Gastrocnemius medialis (tissue), 4 donors: ENCODE measurements at regions not wholly inside any gene's neighbourhood (a gene's known extent, or its start where the extent isn't known, plus 50 kb on each side); places are given as distances from the start of the nearest gene placed in this dataset.
"Not testable (repeated sequence)": the region's sequence is repeated elsewhere in the genome, so short reads cannot be mapped to it uniquely, and the experiment has no call there.

Experiments used
- ATAC-seq, 2 donors: fragments of 150-250 bp; one replicate each; pipeline ENCODE4 v1.9.1; 2016
- DNase-seq, 2 donors: peaks; one replicate each; pipeline ENCODE4 v3.0.0-alpha.2; 2019
- H3K27ac ChIP-seq, 4 donors: fragments of 200-600 bp; sonication (generic); 1 replicate in 1 of 4; 2 replicates in 3 of 4; pipeline ENCODE4 v1.5.1; 2016 to 2018; ENCODE audit warnings: mild to moderate bottlenecking in 2 of 4, moderate library complexity in 1 of 4
- H3K27me3 ChIP-seq, 3 donors: fragments of 200-600 bp; sonication (generic) in 2 of 3; 1 replicate in 1 of 3; 2 replicates in 2 of 3; pipeline versions ENCODE4 v1.5.1 to v1.6.0; 2016 to 2019; ENCODE audit warnings: mild to moderate bottlenecking in 1 of 3, moderate library complexity in 1 of 3
- H3K36me3 ChIP-seq, 2 donors: fragments of 200-600 bp; sonication (generic) in 1 of 2; one replicate each; pipeline ENCODE4 v1.5.1; 2017 to 2018
- H3K4me1 ChIP-seq, 2 donors: fragments of 200-600 bp; sonication (generic) in 1 of 2; one replicate each; pipeline ENCODE4 v1.5.1; 2016 to 2017; ENCODE audit warnings: mild to moderate bottlenecking in 2 of 2
- H3K4me3 ChIP-seq, 4 donors: fragments of 200-600 bp; sonication (generic) in 3 of 4; 1 replicate in 1 of 4; 2 replicates in 3 of 4; pipeline ENCODE4 v1.5.1; 2016 to 2019; ENCODE audit warnings: mild to moderate bottlenecking in 2 of 4
- H3K9me3 ChIP-seq, 3 donors: fragments of 200-600 bp; sonication (generic) in 2 of 3; 1 replicate in 1 of 3; 2 replicates in 2 of 3; pipeline ENCODE4 v1.5.1; 2016 to 2019
- CTCF ChIP-seq, 5 experiments: fragments of 450-650 bp in 3 of 5; fragments of 200-600 bp in 2 of 5; sonication (generic) in 2 of 5; IDR thresholded peaks in 4 of 5; conservative IDR thresholded peaks in 1 of 5; 1 replicate in 4 of 5; 2 replicates in 1 of 5; pipeline ENCODE4 v1.5.1; 2016 to 2019; ENCODE audit warnings: antibody characterized with exemption in 5 of 5, mild to moderate bottlenecking in 3 of 5, moderate library complexity in 3 of 5
- POLR2A ChIP-seq, 2 donors: fragments of 450-650 bp; IDR thresholded peaks; one replicate each; pipeline ENCODE4 v1.6.1; 2017; ENCODE audit warnings: antibody characterized with exemption in 2 of 2, mild to moderate bottlenecking in 2 of 2, moderate library complexity in 2 of 2
- in situ Hi-C, 4 donors: fragments of 200-750 bp; cut with MboI; loops; one replicate each; pipeline versions ENCODE4 v1.15.0 to v1.8.0; 2017; ENCODE audit warnings: low sequenced_read_pairs in 4 of 4
- intact Hi-C: fragments of 100-400 bp; cut with DNase I; formaldehyde crosslinking; loops from one replicate; pipeline ENCODE4 v1.15.1; 2023; ENCODE audit warnings: low total_unique reads

- in situ Hi-C loops (no loop called here), intact Hi-C loops (no loop called here)
- no peak for ATAC-seq
- Histone ChIP-seq H3K27me3 (no peaks in the 10 kb centered on the region), H3K27ac (no peak overlapping the region), H3K9me3 (no peaks in the 10 kb centered on the region), H3K4me3 (no peak overlapping the region), H3K4me1 (no peaks in the 10 kb centered on the region), H3K36me3 (no peaks in the 10 kb centered on the region)
- no peak for DNase-seq
- no peak for TF ChIP-seq CTCF (IDR thresholded peaks at IDR 0.05 in 4 of 5, conservative IDR thresholded peaks at IDR 0.05 in 1 of 5)
- TF ChIP-seq POLR2A (IDR thresholded peaks at IDR 0.05), result no peak
These were observed 118.4 kb downstream of the SHANK2 start for GRCh38 chr11:71133946-71134345.

- in situ Hi-C loops (no loop called here), intact Hi-C loops (no loop called here)
- ATAC-seq (no peak), DNase-seq (no peak)
- no peaks in the 10 kb centered on the region for H3K36me3 ChIP-seq
- no peak overlapping the region for H3K4me3 ChIP-seq
- no peaks in the 10 kb centered on the region for H3K9me3 ChIP-seq
- TF ChIP-seq POLR2A (IDR thresholded peaks at IDR 0.05) (no peak), CTCF (IDR thresholded peaks at IDR 0.05 in 4 of 5, conservative IDR thresholded peaks at IDR 0.05 in 1 of 5) (no peak)
- no peaks in the 10 kb centered on the region for H3K4me1 ChIP-seq
- no peaks in the 10 kb centered on the region for H3K27me3 ChIP-seq
- H3K27ac ChIP-seq, result no peak overlapping the region
These were observed 120.5 kb downstream of the SHANK2 start for GRCh38 chr11:71131861-71132260.

GRCh38 chr11:71130106-71130505 is 122.3 kb downstream of the SHANK2 start:
- Histone ChIP-seq H3K4me1 (no peaks in the 10 kb centered on the region), H3K9me3 (no peaks in the 10 kb centered on the region), H3K36me3 (no peaks in the 10 kb centered on the region), H3K27me3 (no peaks in the 10 kb centered on the region), H3K4me3 (no peak overlapping the region), H3K27ac (no peak overlapping the region)
- intact Hi-C loops (no loop called here), in situ Hi-C loops (no loop called here)
- ATAC-seq, result no peak
- TF ChIP-seq CTCF (IDR thresholded peaks at IDR 0.05 in 4 of 5, conservative IDR thresholded peaks at IDR 0.05 in 1 of 5) (no peak), POLR2A (IDR thresholded peaks at IDR 0.05) (no peak)
- DNase-seq, result no peak

- peak; percentile 61 to 65 for ATAC-seq
- no peaks in the 10 kb centered on the region for H3K4me1 ChIP-seq
- H3K27ac ChIP-seq, result no peak overlapping the region
- no peaks in the 10 kb centered on the region for H3K9me3 ChIP-seq
- no peaks in the 10 kb centered on the region for H3K27me3 ChIP-seq
- intact Hi-C loops, result no loop called here
- TF ChIP-seq CTCF (IDR thresholded peaks at IDR 0.05 in 4 of 5, conservative IDR thresholded peaks at IDR 0.05 in 1 of 5) (no peak), POLR2A (IDR thresholded peaks at IDR 0.05) (no peak)
- in situ Hi-C loops, result no loop called here
- no peaks in the 10 kb centered on the region for H3K36me3 ChIP-seq
- H3K4me3 ChIP-seq, result no peak overlapping the region
- DNase-seq, result no peak
These were observed 122.8 kb downstream of the SHANK2 start for GRCh38 chr11:71129624-71130023.

- no peaks in the 10 kb centered on the region for H3K9me3 ChIP-seq
- no peaks in the 10 kb centered on the region for H3K36me3 ChIP-seq
- no peak for TF ChIP-seq CTCF (IDR thresholded peaks at IDR 0.05 in 4 of 5, conservative IDR thresholded peaks at IDR 0.05 in 1 of 5)
- TF ChIP-seq POLR2A (IDR thresholded peaks at IDR 0.05), result no peak
- H3K27ac ChIP-seq, result no peak overlapping the region
- in situ Hi-C loops (no loop called here), intact Hi-C loops (no loop called here)
- ATAC-seq, result no peak
- no peaks in the 10 kb centered on the region for H3K27me3 ChIP-seq
- DNase-seq, result no peak
- no peak overlapping the region for H3K4me3 ChIP-seq
- no peaks in the 10 kb centered on the region for H3K4me1 ChIP-seq
These were observed 124.6 kb downstream of the SHANK2 start for GRCh38 chr11:71127806-71128205.

GRCh38 chr11:71126401-71126800 is 126.0 kb downstream of the SHANK2 start:
- in situ Hi-C loops, H3K4me3 ChIP-seq, intact Hi-C loops, ATAC-seq, DNase-seq, H3K4me1 ChIP-seq, H3K36me3 ChIP-seq, H3K27me3 ChIP-seq, H3K27ac ChIP-seq, H3K9me3 ChIP-seq: not testable (repeated sequence)
